DOHH2 (cell line): ENCODE measurements at regions not wholly inside any gene's neighbourhood (a gene's known extent, or its start where the extent isn't known, plus 50 kb on each side); places are given as distances from the start of the nearest gene placed in this dataset.
"Not testable (repeated sequence)": the region's sequence is repeated elsewhere in the genome, so short reads cannot be mapped to it uniquely, and the experiment has no call there.

ENCODE experiments used
- CTCF ChIP-seq: fragments of 200-600 bp; sonication (generic); IDR thresholded peaks from one replicate; pipeline ENCODE4 v1.5.1; 2014; ENCODE audit warnings: antibody characterized with exemption, mild to moderate bottlenecking, low read depth, low read length; ENCODE audit not compliant: poor library complexity, severe bottlenecking
- EZH2phosphoT487 ChIP-seq: fragments of 200-600 bp; sonication (generic); IDR thresholded peaks from 2 replicates; pipeline ENCODE4 v1.6.1; 2017; ENCODE audit warnings: borderline replicate concordance, mild to moderate bottlenecking, antibody characterized with exemption, low read length, moderate library complexity, mixed read lengths

- TF ChIP-seq CTCF, EZH2phosphoT487: not testable (repeated sequence)
These were observed 356.0 kb upstream of the POU5F2 start for GRCh38 chr5:94097384-94097783.
